IMR-90 (cell line): ENCODE measurements at regions not wholly inside any gene's neighbourhood (a gene's known extent, or its start where the extent isn't known, plus 50 kb on each side); places are given as distances from the start of the nearest gene placed in this dataset.

ENCODE experiments used
- ATAC-seq: fragments of 200-7000 bp; cut with Tn5 transposase; 2 replicates; pipeline ENCODE4 v1.9.1; 2020; ENCODE audit warnings: low read depth, mild to moderate bottlenecking, moderate library complexity
- BruUV-seq: library from RNA; stranded (reverse); fragments of 400-500 nt; replicated peaks from 2 replicates; lab custom pipeline; 2021; lab: Mats Ljungman, UMichigan
- CTCF ChIA-PET: fragments of 300-600 bp; formaldehyde crosslinking; extraction: SDS; loops from one replicate; lab custom pipeline; 2021; ENCODE audit warnings: antibody characterized with exemption; lab: Yijun Ruan, JAX
- POLR2A ChIA-PET: fragments of 300-600 bp; sonication (Branson Sonifier 250); formaldehyde crosslinking; loops from one replicate; lab custom pipeline; 2022; ENCODE audit warnings: antibody characterized with exemption; ENCODE audit not compliant: unreplicated experiment; lab: Charles Lee
- DNase-seq: peaks from one replicate; pipeline ENCODE4 v3.0.0; 2013
- H2AFZ ChIP-seq: replicated peaks from 2 replicates; pipeline ENCODE3; 2013; ENCODE audit warnings: low read length, mild to moderate bottlenecking; ENCODE audit not compliant: poor library complexity
- H2AK5ac ChIP-seq: 2 replicates; pipeline ENCODE4 v1.6.1; 2013; ENCODE audit warnings: low read depth, low read length, inconsistent platforms
- H2AK9ac ChIP-seq: replicated peaks from 2 replicates; pipeline ENCODE3; 2013; ENCODE audit warnings: mild to moderate bottlenecking, low read depth, low read length, moderate library complexity; ENCODE audit not compliant: poor library complexity
- H2BK120ac ChIP-seq: 2 replicates; pipeline ENCODE4 v1.6.1; 2013; ENCODE audit warnings: low read depth, low read length, inconsistent platforms
- H2BK15ac ChIP-seq: 3 replicates; pipeline ENCODE4 v1.6.1; 2013; ENCODE audit warnings: low read depth, low read length, inconsistent platforms
- H2BK20ac ChIP-seq: 2 replicates; pipeline ENCODE4 v1.6.1; 2013; ENCODE audit warnings: low read depth, mild to moderate bottlenecking, inconsistent platforms, low read length, moderate library complexity
- H2BK5ac ChIP-seq: 2 replicates; pipeline ENCODE4 v1.6.1; 2013; ENCODE audit warnings: mild to moderate bottlenecking, low read depth, low read length, inconsistent platforms; ENCODE audit not compliant: poor library complexity, severe bottlenecking
- H3K14ac ChIP-seq: replicated peaks from 2 replicates; pipeline ENCODE4 v1.6.1; 2013; ENCODE audit warnings: low read depth, low read length, inconsistent platforms
- H3K18ac ChIP-seq: 2 replicates; pipeline ENCODE4 v1.6.1; 2013; ENCODE audit warnings: low read depth, low read length, control low read depth
- H3K23ac ChIP-seq: 2 replicates; pipeline ENCODE4 v1.6.1; 2013; ENCODE audit warnings: low read depth, low read length, inconsistent platforms
- H3K27ac ChIP-seq: 2 replicates; pipeline ENCODE4 v1.5.1; 2013; ENCODE audit warnings: mild to moderate bottlenecking, control low read depth, low read length; ENCODE audit not compliant: insufficient read depth
- H3K27me3 ChIP-seq: 2 replicates; pipeline ENCODE4 v1.6.1; 2013; ENCODE audit warnings: low read length; ENCODE audit not compliant: control insufficient read depth, insufficient read depth
- H3K36me3 ChIP-seq: 2 replicates; pipeline ENCODE4 v1.6.1; 2013; ENCODE audit warnings: low read length, mixed read lengths; ENCODE audit not compliant: control insufficient read depth, insufficient read depth
- H3K4ac ChIP-seq: 2 replicates; pipeline ENCODE4 v1.6.1; 2013; ENCODE audit warnings: low read depth, low read length, inconsistent platforms
- H3K4me1 ChIP-seq: 2 replicates; pipeline ENCODE4 v1.6.1; 2013; ENCODE audit warnings: low read length, mixed read lengths; ENCODE audit not compliant: control insufficient read depth, insufficient read depth
- H3K4me2 ChIP-seq: 2 replicates; pipeline ENCODE4 v1.6.1; 2013; ENCODE audit warnings: low read depth, mild to moderate bottlenecking, control low read depth, low read length, moderate library complexity
- H3K4me3 ChIP-seq: 2 replicates; pipeline ENCODE4 v1.5.1; 2013; ENCODE audit warnings: low read depth, mild to moderate bottlenecking, control low read depth, low read length, moderate library complexity; ENCODE audit not compliant: insufficient read depth
- H3K56ac ChIP-seq: 2 replicates; pipeline ENCODE4 v1.6.1; 2013; ENCODE audit warnings: low read length, inconsistent platforms; ENCODE audit not compliant: insufficient read depth; ENCODE audit errors: extremely low read depth
- H3K79me1 ChIP-seq, 2 experiments: 2 replicates each; pipeline ENCODE4 v1.6.1; 2013; ENCODE audit warnings: low read length in 2 of 2, inconsistent platforms in 1 of 2, low read depth in 1 of 2
- H3K9ac ChIP-seq: 2 replicates; pipeline ENCODE4 v1.6.1; 2013; ENCODE audit warnings: low read depth, low read length, control low read depth
- H3K9me1 ChIP-seq: 2 replicates; pipeline ENCODE4 v1.6.1; 2013; ENCODE audit warnings: low read length, inconsistent platforms; ENCODE audit not compliant: insufficient read depth
- H3K9me3 ChIP-seq: 2 replicates; pipeline ENCODE4 v1.6.1; 2013; ENCODE audit warnings: low read length; ENCODE audit not compliant: control insufficient read depth, insufficient read depth
- H4K20me1 ChIP-seq: 2 replicates; pipeline ENCODE4 v1.6.1; 2013; ENCODE audit warnings: low read length, inconsistent platforms; ENCODE audit not compliant: insufficient read depth
- H4K5ac ChIP-seq: 2 replicates; pipeline ENCODE4 v1.6.1; 2013; ENCODE audit warnings: mild to moderate bottlenecking, low read depth, low read length, control low read depth
- H4K8ac ChIP-seq, 2 experiments: 2 replicates each; pipeline ENCODE4 v1.6.1; 2013; ENCODE audit warnings: low read depth in 2 of 2, low read length in 2 of 2, control low read depth in 1 of 2, inconsistent platforms in 1 of 2
- H4K91ac ChIP-seq: 2 replicates; pipeline ENCODE4 v1.6.1; 2013; ENCODE audit warnings: low read depth, low read length, inconsistent platforms; ENCODE audit not compliant: insufficient read depth
- FOS ChIP-seq: fragments of 150-350 bp; IDR thresholded peaks from 2 replicates; pipeline ENCODE4 v1.6.1; 2016; ENCODE audit warnings: low read depth, low read length
- NFE2L2 ChIP-seq: fragments of 150-350 bp; IDR thresholded peaks from 2 replicates; pipeline ENCODE4 v1.6.1; 2016; ENCODE audit warnings: low read depth, mild to moderate bottlenecking, low read length
- WGBS, 2 experiments: methylation state at CpG; one replicate each; pipeline versions ENCODE4 v1.1.5 to v1.1.7; 2013; ENCODE audit warnings: missing lambda C conversion rate in 2 of 2; ENCODE audit not compliant: insufficient read length in 1 of 2; ENCODE audit errors: extremely low coverage in 2 of 2; 5-methylcytosine and 5-hydroxymethylcytosine counted together
- dilution Hi-C: fragments of 300-500 bp; cut with HindIII; formaldehyde crosslinking; loops from one replicate; pipeline ENCODE4 v1.14.3; 2018; ENCODE audit warnings: low sequenced_read_pairs; ENCODE audit not compliant: unreplicated experiment
- in situ Hi-C: fragments of 300-500 bp; cut with MboI; formaldehyde crosslinking; loops from 3 replicates; pipeline ENCODE4 v1.14.3; 2019; ENCODE audit warnings: low sequenced_read_pairs, inconsistent platforms, mixed read lengths
- intact Hi-C: fragments of 100-400 bp; cut with micrococcal nuclease; formaldehyde crosslinking; loops from 2 replicates; pipeline ENCODE4 v1.10.0; 2022

DNA sequence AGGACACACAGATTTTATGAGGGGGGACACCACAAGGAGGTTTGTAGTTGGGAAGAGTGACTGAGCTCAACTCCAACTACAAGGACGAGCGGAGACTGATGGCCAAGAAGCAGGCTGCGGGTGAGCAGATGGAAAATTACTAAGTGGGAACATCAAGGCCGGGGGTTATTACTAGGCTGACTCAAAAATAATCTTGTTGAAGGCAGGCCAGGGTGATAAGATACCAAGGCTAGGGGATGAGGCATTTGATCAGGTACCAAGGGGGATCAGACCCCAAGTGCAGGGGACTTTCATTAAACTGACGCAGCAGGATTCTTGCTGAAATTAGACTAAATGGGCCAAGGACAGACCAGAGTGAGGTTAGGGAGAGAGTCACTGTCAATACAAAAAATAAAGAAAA is 119.4 kb upstream of the SORBS2 start:
- no peak overlapping the region for H3K9ac ChIP-seq
- no peaks in the 10 kb centered on the region for H3K4me1 ChIP-seq
- in situ Hi-C loops (no loop called here), dilution Hi-C loops (no loop called here), intact Hi-C loops (no loop called here)
- BruUV-seq: no TSS peak
- no peak overlapping the region for H2BK15ac ChIP-seq
- no peak overlapping the region for H3K14ac ChIP-seq
- no peak overlapping the region for H3K18ac ChIP-seq
- no peaks in the 10 kb centered on the region for H3K79me1 ChIP-seq
- 76% methylated on average over 2 of the region's 5 CpGs; no CpG with 5 or more reads in 1 of the 2 experiments for WGBS, 2 experiments
- POLR2A ChIA-PET: no interaction called here
- no peak overlapping the region for H3K4ac ChIP-seq
- TF ChIP-seq FOS (no peak), NFE2L2 (no peak)
- no peak overlapping the region for H4K8ac ChIP-seq
- no peak overlapping the region for H2AFZ ChIP-seq
- ATAC-seq: no peak
- H3K27ac ChIP-seq: no peak overlapping the region
- no peak overlapping the region for H2BK20ac ChIP-seq
- no peaks in the 10 kb centered on the region for H4K20me1 ChIP-seq
- H3K4me2 ChIP-seq: no peak overlapping the region
- no peak overlapping the region for H3K23ac ChIP-seq
- H2BK120ac ChIP-seq: no peak overlapping the region
- H4K5ac ChIP-seq: no peak overlapping the region
- no peak overlapping the region for H4K91ac ChIP-seq
- H3K4me3 ChIP-seq: no peak overlapping the region
- H3K36me3 ChIP-seq: no peaks in the 10 kb centered on the region
- no peak overlapping the region for H2BK5ac ChIP-seq
- peaks cover 9% of the 10 kb centered on the region for H3K27me3 ChIP-seq
- H2AK5ac ChIP-seq: no peak overlapping the region
- H3K56ac ChIP-seq: no peak overlapping the region
- no peaks in the 10 kb centered on the region for H3K9me1 ChIP-seq
- no peak for DNase-seq
- H2AK9ac ChIP-seq: no peak overlapping the region
- H3K9me3 ChIP-seq: no peaks in the 10 kb centered on the region
- CTCF ChIA-PET: no interaction called here
